GM23338 (cell line): ENCODE measurements at regions not wholly inside any gene's neighbourhood (a gene's known extent, or its start where the extent isn't known, plus 50 kb on each side); places are given as distances from the start of the nearest gene placed in this dataset.

Source experiments
- CREB1 ChIP-seq: fragments of 250-450 bp; sonication (Bioruptor Pico); IDR thresholded peaks from 2 replicates; pipeline ENCODE4 v1.5.0; 2020; ENCODE audit warnings: low read depth, mild to moderate bottlenecking, moderate library complexity
- CTCF ChIP-seq, 2 experiments: fragments of 200-600 bp in 1 of 2; sonication (generic) in 1 of 2; conservative IDR thresholded peaks; 2 replicates each; pipeline versions ENCODE4 v1.5.1 to v1.6.1; 2016 to 2017; ENCODE audit warnings: antibody characterized with exemption in 2 of 2, low read depth in 2 of 2, mild to moderate bottlenecking in 2 of 2, moderate library complexity in 1 of 2
- ETS1 ChIP-seq: IDR thresholded peaks from 2 replicates; pipeline ENCODE4 v1.6.1; 2016; ENCODE audit warnings: antibody characterized with exemption
- EZH2 ChIP-seq: fragments of 200-600 bp; sonication (generic); IDR thresholded peaks from one replicate; pipeline ENCODE4 v1.8.0; 2017; ENCODE audit warnings: antibody characterized with exemption, mild to moderate bottlenecking, low read depth; ENCODE audit not compliant: unreplicated experiment
- EZH2phosphoT487 ChIP-seq: fragments of 200-600 bp; sonication (generic); IDR thresholded peaks from one replicate; pipeline ENCODE4 v1.8.1; 2018; ENCODE audit warnings: antibody characterized with exemption; ENCODE audit not compliant: unreplicated experiment
- JUNB ChIP-seq: IDR thresholded peaks from one replicate; pipeline ENCODE4 v1.6.1; 2016; ENCODE audit warnings: antibody characterized with exemption; ENCODE audit not compliant: unreplicated experiment
- NANOG ChIP-seq: IDR thresholded peaks from 2 replicates; pipeline ENCODE4 v1.6.1; 2016; ENCODE audit warnings: antibody characterized with exemption, borderline replicate concordance
- POLR2AphosphoS5 ChIP-seq: IDR thresholded peaks from 2 replicates; pipeline ENCODE4 v1.6.1; 2016; ENCODE audit warnings: antibody characterized with exemption, low read depth
- REST ChIP-seq: IDR thresholded peaks from one replicate; pipeline ENCODE4 v1.6.1; 2018; ENCODE audit warnings: antibody characterized with exemption; ENCODE audit not compliant: unreplicated experiment
- STAT1 ChIP-seq: IDR thresholded peaks from one replicate; pipeline ENCODE4 v1.6.1; 2016; ENCODE audit warnings: antibody characterized with exemption; ENCODE audit not compliant: unreplicated experiment
- ZNF114 ChIP-seq: fragments of 250-450 bp; sonication (Bioruptor Pico); IDR thresholded peaks from 2 replicates; pipeline ENCODE4 v1.5.0; 2020; ENCODE audit warnings: mild to moderate bottlenecking, moderate library complexity
- ZNF462 ChIP-seq: fragments of 250-450 bp; sonication (Bioruptor Pico); IDR thresholded peaks from 2 replicates; pipeline ENCODE4 v1.5.0; 2020; ENCODE audit warnings: mild to moderate bottlenecking, moderate library complexity

GRCh38 chr9:99567436-99567835, 254.2 kb upstream of the NR4A3 start:
- TF ChIP-seq CTCF (conservative IDR thresholded peaks at IDR 0.05; ENCODE audit: low read depth in 2 of 2) (no peak), REST (no peak), EZH2 (no peak), JUNB (no peak), POLR2AphosphoS5 (no peak), CREB1 (no peak), ZNF462 (CRISPR knock-in tag) (no peak), EZH2phosphoT487 (no peak), STAT1 (no peak), NANOG (no peak), ETS1 (no peak), ZNF114 (no peak)
